CD8-positive, alpha-beta memory T cell (primary cell): ENCODE measurements at regions not wholly inside any gene's neighbourhood (a gene's known extent, or its start where the extent isn't known, plus 50 kb on each side); places are given as distances from the start of the nearest gene placed in this dataset.

Experiments
- CTCF ChIA-PET: fragments of 350-600 bp; sonication (Branson Sonifier 250); formaldehyde crosslinking; loops from one replicate; lab custom pipeline; 2021; ENCODE audit warnings: antibody characterized with exemption; lab: Charles Lee
- POLR2A ChIA-PET: fragments of 350-600 bp; sonication (Branson Sonifier 250); formaldehyde crosslinking; loops from one replicate; lab custom pipeline; 2021; ENCODE audit warnings: antibody characterized with exemption; lab: Charles Lee
- DNase-seq, 5 donors: peaks; one replicate each; pipeline versions ENCODE4 v3.0.0 to v3.0.0-alpha.2; 2020 to 2022; ENCODE audit warnings: mixed read lengths in 1 of 5
- H3K27ac ChIP-seq: one replicate; pipeline ENCODE4 v1.7.0; 2013; ENCODE audit warnings: low read depth, mild to moderate bottlenecking, low read length, moderate library complexity
- H3K27me3 ChIP-seq: 2 replicates; pipeline ENCODE4 v1.7.0; 2013; ENCODE audit warnings: low read length, mild to moderate bottlenecking; ENCODE audit not compliant: insufficient read depth, poor library complexity, severe bottlenecking
- H3K36me3 ChIP-seq: 2 replicates; pipeline ENCODE4 v1.7.0; 2013; ENCODE audit warnings: mild to moderate bottlenecking, low read length, moderate library complexity; ENCODE audit not compliant: insufficient read depth
- H3K4me1 ChIP-seq: 2 replicates; pipeline ENCODE4 v1.7.0; 2013; ENCODE audit warnings: mild to moderate bottlenecking, low read length, moderate library complexity; ENCODE audit not compliant: insufficient read depth
- H3K4me3 ChIP-seq: 2 replicates; pipeline ENCODE4 v1.7.0; 2013; ENCODE audit warnings: mild to moderate bottlenecking, low read length
- H3K9me3 ChIP-seq: 2 replicates; pipeline ENCODE4 v1.7.0; 2013; ENCODE audit warnings: mild to moderate bottlenecking, low read length
- H3K27ac Mint-ChIP-seq, 8 donors: one replicate each; pipeline ENCODE4 v1.8.0; 2020 to 2021; ENCODE audit warnings: mixed read lengths in 8 of 8, mild to moderate bottlenecking in 6 of 8, inconsistent platforms in 3 of 8, moderate library complexity in 3 of 8
- H3K27me3 Mint-ChIP-seq, 2 donors: one replicate each; pipeline ENCODE4 v1.8.0; 2020 to 2021; ENCODE audit warnings: mixed read lengths in 2 of 2, mild to moderate bottlenecking in 1 of 2, moderate library complexity in 1 of 2
- H3K36me3 Mint-ChIP-seq, 3 donors: one replicate each; pipeline ENCODE4 v1.8.0; 2020 to 2021; ENCODE audit warnings: mixed read lengths in 3 of 3, inconsistent platforms in 1 of 3, mild to moderate bottlenecking in 1 of 3
- H3K4me1 Mint-ChIP-seq, 3 donors: one replicate each; pipeline ENCODE4 v1.8.0; 2020 to 2021; ENCODE audit warnings: mixed read lengths in 3 of 3, inconsistent platforms in 1 of 3, mild to moderate bottlenecking in 1 of 3
- H3K4me3 Mint-ChIP-seq, 7 donors: one replicate each; pipeline ENCODE4 v1.8.0; 2020 to 2021; ENCODE audit warnings: mixed read lengths in 7 of 7, mild to moderate bottlenecking in 6 of 7, moderate library complexity in 4 of 7, inconsistent platforms in 2 of 7
- H3K9me3 Mint-ChIP-seq, 5 donors: one replicate each; pipeline ENCODE4 v1.8.0; 2020 to 2022; ENCODE audit warnings: mixed read lengths in 5 of 5, mild to moderate bottlenecking in 3 of 5, moderate library complexity in 2 of 5, inconsistent platforms in 1 of 5

DNA sequence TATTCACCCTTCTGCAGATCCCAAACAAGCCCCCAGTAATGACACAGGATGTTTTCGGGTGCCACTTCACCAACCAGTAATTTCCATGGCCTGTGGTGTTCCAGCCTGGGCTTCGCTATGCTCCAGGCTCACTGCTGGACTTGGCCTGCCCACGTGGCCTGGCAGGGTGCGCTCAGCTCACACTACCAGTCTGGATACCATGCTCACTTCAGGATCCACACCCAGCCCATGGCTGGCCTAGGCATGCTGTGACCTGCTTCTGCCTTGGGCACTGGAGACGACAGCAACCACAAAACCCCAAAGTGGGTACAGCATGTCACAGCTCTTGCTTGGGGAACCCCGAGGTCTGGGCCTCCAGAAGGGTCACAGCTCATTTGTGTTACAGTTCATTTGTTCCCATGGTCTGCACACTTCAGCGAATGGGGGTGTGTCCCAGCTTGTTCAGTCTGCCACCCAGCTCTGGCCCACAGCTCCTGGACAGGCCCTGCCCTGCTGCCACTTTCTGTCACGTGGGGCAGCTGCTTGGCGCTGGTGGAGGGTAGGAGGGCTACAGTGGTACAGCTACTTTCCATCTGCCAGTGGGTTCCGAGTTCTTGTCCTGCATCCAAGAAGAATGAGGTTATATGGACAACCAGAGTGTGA, 650.8 kb downstream of the MCTP2 start:
- ChIA-PET CTCF (no interaction called here), POLR2A (no interaction called here)

DNA sequence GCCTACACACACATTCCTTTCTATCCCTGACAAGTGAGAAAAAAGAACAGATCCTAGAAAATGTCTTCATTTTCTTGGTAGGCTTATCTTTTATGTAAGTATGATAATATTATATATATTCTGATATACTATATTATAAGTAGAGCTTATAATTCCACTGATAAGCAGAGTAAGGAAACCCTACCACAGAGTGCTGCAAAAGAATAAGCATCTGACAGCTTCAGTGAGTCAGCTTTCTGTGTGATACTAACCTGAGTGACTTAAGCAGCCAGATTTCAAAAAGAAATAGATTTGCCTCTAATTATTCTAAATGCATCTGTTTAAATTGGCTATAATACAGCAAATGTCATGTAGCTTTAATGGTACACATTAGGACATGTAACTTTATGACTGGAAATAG, 656.0 kb downstream of the MCTP2 start:
- ChIA-PET CTCF (no interaction called here), POLR2A (no interaction called here)
- H3K4me1 ChIP-seq: no peaks in the 10 kb centered on the region
- H3K36me3 Mint-ChIP-seq: no peaks in the 10 kb centered on the region
- no peaks in the 10 kb centered on the region for H3K27me3 ChIP-seq
- no peak overlapping the region for H3K27ac Mint-ChIP-seq
- H3K36me3 ChIP-seq: no peaks in the 10 kb centered on the region
- H3K27me3 Mint-ChIP-seq: no peaks in the 10 kb centered on the region
- no peaks in the 10 kb centered on the region for H3K9me3 ChIP-seq
- no peak overlapping the region for H3K27ac ChIP-seq
- H3K4me3 Mint-ChIP-seq: no peak overlapping the region
- no peaks in the 10 kb centered on the region for H3K4me1 Mint-ChIP-seq
- peaks cover 2 to 10% (median 3%) of the 10 kb centered on the region in 5 donors for H3K9me3 Mint-ChIP-seq
- no peak overlapping the region for H3K4me3 ChIP-seq
- DNase-seq: no peak

More for the DNA sequence above, 650.8 kb downstream of the MCTP2 start:
- Histone ChIP-seq H3K4me1 (no peaks in the 10 kb centered on the region), H3K9me3 (no peaks in the 10 kb centered on the region), H3K36me3 (no peaks in the 10 kb centered on the region), H3K27ac (no peak overlapping the region), H3K27me3 (no peaks in the 10 kb centered on the region), H3K4me3 (no peak overlapping the region)
- DNase-seq: no peak
- no peak overlapping the region for H3K27ac Mint-ChIP-seq
- H3K27me3 Mint-ChIP-seq: no peaks in the 10 kb centered on the region
- H3K36me3 Mint-ChIP-seq: no peaks in the 10 kb centered on the region
- H3K4me1 Mint-ChIP-seq: no peaks in the 10 kb centered on the region
- H3K4me3 Mint-ChIP-seq: no peak overlapping the region
- peaks cover 0 to 10% (median 3%) of the 10 kb centered on the region in 5 donors for H3K9me3 Mint-ChIP-seq

DNA sequence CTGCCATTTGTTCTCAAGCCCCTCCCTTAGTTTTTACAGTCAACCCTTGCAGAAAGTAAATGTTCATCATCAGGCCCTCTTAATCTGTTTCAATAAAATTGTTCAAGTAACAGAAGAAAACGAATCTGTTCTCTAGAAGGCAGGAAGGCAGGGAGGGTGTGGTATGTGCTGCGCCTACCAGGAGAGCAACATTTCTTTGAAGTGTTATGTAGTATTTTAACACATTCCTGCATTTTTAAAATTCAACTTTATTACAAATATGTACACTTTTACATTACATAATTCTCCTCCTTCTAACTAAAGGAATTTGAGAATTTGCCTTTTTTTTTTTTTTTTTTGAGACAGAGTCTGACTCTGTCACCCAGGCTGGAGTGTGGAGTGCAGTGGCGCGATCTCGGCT, 657.8 kb downstream of the MCTP2 start:
- no peaks in the 10 kb centered on the region for H3K9me3 ChIP-seq
- H3K4me1 Mint-ChIP-seq: no peaks in the 10 kb centered on the region
- no peaks in the 10 kb centered on the region for H3K27me3 Mint-ChIP-seq
- no peaks in the 10 kb centered on the region for H3K4me1 ChIP-seq
- no peaks in the 10 kb centered on the region for H3K27me3 ChIP-seq
- no peak overlapping the region for H3K27ac Mint-ChIP-seq
- H3K4me3 ChIP-seq: no peak overlapping the region
- H3K27ac ChIP-seq: no peak overlapping the region
- no peak for DNase-seq
- H3K36me3 Mint-ChIP-seq: no peaks in the 10 kb centered on the region
- peaks cover 0 to 10% (median 3%) of the 10 kb centered on the region in 5 donors for H3K9me3 Mint-ChIP-seq
- ChIA-PET CTCF (no interaction called here), POLR2A (no interaction called here)
- H3K4me3 Mint-ChIP-seq: no peak overlapping the region
- no peaks in the 10 kb centered on the region for H3K36me3 ChIP-seq

DNA sequence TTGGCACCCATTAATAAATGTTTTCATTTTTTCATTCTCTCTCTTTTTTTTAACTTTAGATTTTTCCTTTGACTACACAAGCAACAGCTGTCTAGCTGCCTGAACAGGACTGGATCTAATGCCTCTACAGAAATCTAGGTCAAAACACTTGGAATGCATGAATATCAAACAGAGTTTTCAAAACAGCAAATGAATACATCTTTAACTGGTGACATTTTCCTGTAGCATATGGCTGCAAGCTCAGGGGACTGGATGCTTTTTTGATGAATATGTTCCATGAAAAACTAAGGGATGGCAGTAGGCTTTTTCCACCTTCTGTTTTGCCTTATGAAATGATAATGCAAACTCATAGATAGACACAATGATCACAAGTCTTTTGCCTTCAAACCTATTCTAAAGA, 661.7 kb downstream of the MCTP2 start:
- Histone ChIP-seq H3K4me1 (no peaks in the 10 kb centered on the region), H3K9me3 (no peaks in the 10 kb centered on the region), H3K36me3 (no peaks in the 10 kb centered on the region), H3K27me3 (no peaks in the 10 kb centered on the region), H3K4me3 (no peak overlapping the region), H3K27ac (no peak overlapping the region)
- ChIA-PET POLR2A (no interaction called here), CTCF (no interaction called here)
- Mint-ChIP-seq H3K36me3 (no peaks in the 10 kb centered on the region), H3K4me1 (no peaks in the 10 kb centered on the region), H3K27ac (no peak overlapping the region), H3K27me3 (no peaks in the 10 kb centered on the region), H3K4me3 (no peak overlapping the region), H3K9me3 (peaks cover 3 to 7% (median 3%) of the 10 kb centered on the region in 5 donors)
- DNase-seq: no peak

DNA sequence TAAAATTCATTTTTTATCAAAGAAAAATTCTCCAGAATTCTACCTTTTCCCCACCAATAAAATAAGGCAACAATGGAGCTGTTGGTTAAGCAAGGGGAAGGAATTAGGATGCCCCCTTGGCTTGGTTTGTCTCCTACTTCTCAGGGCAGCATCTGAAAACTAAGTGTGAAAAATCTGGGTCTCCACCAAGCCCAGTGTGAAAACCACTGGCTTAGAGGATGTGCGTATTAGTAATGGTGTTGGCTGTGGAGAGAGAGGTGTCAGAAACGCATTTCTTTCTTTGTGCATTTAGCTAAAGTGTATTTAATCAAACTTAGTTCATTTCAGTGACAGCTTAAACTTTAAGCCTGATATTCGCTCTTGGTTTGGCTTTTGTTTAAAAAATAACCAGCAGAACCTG, 662.7 kb downstream of the MCTP2 start:
- H3K27me3 ChIP-seq: no peaks in the 10 kb centered on the region
- no peak overlapping the region for H3K27ac Mint-ChIP-seq
- ChIA-PET POLR2A (no interaction called here), CTCF (no interaction called here)
- H3K4me1 Mint-ChIP-seq: no peaks in the 10 kb centered on the region
- no peak for DNase-seq
- no peak overlapping the region for H3K27ac ChIP-seq
- no peaks in the 10 kb centered on the region for H3K9me3 ChIP-seq
- H3K36me3 Mint-ChIP-seq: no peaks in the 10 kb centered on the region
- H3K36me3 ChIP-seq: no peaks in the 10 kb centered on the region
- H3K4me3 ChIP-seq: no peak overlapping the region
- H3K27me3 Mint-ChIP-seq: no peaks in the 10 kb centered on the region
- no peaks in the 10 kb centered on the region for H3K4me1 ChIP-seq
- H3K9me3 Mint-ChIP-seq: peaks cover 3 to 5% (median 3%) of the 10 kb centered on the region in 5 donors
- no peak overlapping the region for H3K4me3 Mint-ChIP-seq

DNA sequence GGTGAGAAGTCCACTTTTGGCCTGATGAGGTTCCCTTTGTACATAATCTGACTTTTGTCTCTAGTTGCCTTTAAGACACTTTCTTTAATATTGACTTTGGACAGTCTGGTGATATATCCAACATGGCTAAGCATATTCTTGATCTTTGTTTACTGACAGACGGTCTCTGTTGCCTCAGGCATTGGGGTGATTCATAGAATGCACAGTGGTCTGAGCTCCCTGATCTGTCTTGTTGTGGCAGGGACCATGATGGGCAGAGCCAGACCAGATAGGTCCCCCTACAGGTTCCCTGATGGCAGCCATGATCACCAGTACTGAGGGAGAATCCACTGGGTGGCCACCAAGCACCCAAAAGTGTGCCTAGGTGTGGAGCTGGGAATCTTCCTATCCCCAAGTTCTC, 678.1 kb downstream of the MCTP2 start:
- DNase-seq: no peak
- Histone ChIP-seq H3K27ac (no peak overlapping the region), H3K36me3 (no peaks in the 10 kb centered on the region), H3K4me1 (no peaks in the 10 kb centered on the region), H3K9me3 (no peaks in the 10 kb centered on the region), H3K4me3 (no peak overlapping the region), H3K27me3 (no peaks in the 10 kb centered on the region)
- Mint-ChIP-seq H3K27me3 (no peaks in the 10 kb centered on the region), H3K4me3 (no peak overlapping the region), H3K27ac (no peak overlapping the region), H3K4me1 (no peaks in the 10 kb centered on the region), H3K9me3 (peaks cover 0 to 37% (median 8%) of the 10 kb centered on the region in 5 donors), H3K36me3 (no peaks in the 10 kb centered on the region)
- POLR2A ChIA-PET: no interaction called here
- CTCF ChIA-PET: no interaction called here

DNA sequence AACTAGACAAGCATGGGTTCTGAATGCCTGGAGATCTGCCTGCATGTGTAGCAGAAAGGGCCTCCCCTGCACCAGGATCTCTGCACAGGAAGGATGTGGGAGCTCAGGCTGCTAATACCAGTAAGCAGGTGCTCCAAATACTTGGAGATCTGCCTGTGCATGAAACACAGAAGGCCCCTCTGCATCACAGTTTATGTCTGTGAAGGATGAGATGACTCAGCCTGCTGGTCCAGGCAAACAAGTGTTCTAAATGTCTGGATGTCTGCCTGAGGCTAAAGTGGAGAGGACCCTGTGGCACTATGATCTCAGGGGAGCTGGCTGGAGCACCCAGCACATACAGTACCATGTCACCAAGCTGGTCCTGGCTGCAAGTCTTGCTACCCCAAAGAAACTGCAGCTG, 678.8 kb downstream of the MCTP2 start:
- DNase-seq: no peak
- H3K4me3 ChIP-seq: no peak overlapping the region
- H3K27me3 Mint-ChIP-seq: no peaks in the 10 kb centered on the region
- ChIA-PET CTCF (no interaction called here), POLR2A (no interaction called here)
- H3K36me3 ChIP-seq: no peaks in the 10 kb centered on the region
- H3K4me1 Mint-ChIP-seq: no peaks in the 10 kb centered on the region
- H3K4me1 ChIP-seq: no peaks in the 10 kb centered on the region
- H3K27ac ChIP-seq: no peak overlapping the region
- H3K27me3 ChIP-seq: no peaks in the 10 kb centered on the region
- H3K27ac Mint-ChIP-seq: no peak overlapping the region
- H3K9me3 Mint-ChIP-seq: peaks cover 0 to 38% (median 8%) of the 10 kb centered on the region in 5 donors
- no peaks in the 10 kb centered on the region for H3K36me3 Mint-ChIP-seq
- H3K4me3 Mint-ChIP-seq: no peak overlapping the region
- no peaks in the 10 kb centered on the region for H3K9me3 ChIP-seq

DNA sequence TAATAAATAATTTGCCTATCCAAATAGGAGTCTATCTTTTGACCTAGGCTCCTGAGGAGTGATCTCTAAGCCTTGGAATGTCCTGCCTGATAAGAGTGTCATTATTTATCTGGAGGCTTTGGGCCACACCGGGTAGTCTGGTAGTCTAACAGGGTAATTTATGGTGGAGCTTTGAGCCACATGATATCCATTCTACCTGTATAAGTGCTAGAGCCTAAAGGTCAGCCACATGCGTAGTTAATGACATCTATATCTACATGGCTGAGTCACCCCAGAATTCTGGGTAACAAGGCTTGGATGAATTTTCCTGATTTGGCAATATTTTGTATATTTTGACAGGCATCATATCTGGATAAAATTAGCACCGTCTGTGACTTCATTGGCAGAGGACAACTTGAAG, 681.4 kb downstream of the MCTP2 start:
- no peaks in the 10 kb centered on the region for H3K36me3 Mint-ChIP-seq

More for the DNA sequence above, 681.4 kb downstream of the MCTP2 start:
- Mint-ChIP-seq H3K27ac (no peak overlapping the region), H3K4me1 (no peaks in the 10 kb centered on the region), H3K4me3 (no peak overlapping the region), H3K27me3 (no peaks in the 10 kb centered on the region), H3K9me3 (peaks cover 0 to 28% (median 6%) of the 10 kb centered on the region in 5 donors)
- H3K4me1 ChIP-seq: no peaks in the 10 kb centered on the region
- H3K9me3 ChIP-seq: no peaks in the 10 kb centered on the region
- DNase-seq: no peak
- no peaks in the 10 kb centered on the region for H3K27me3 ChIP-seq
- CTCF ChIA-PET: no interaction called here
- H3K27ac ChIP-seq: no peak overlapping the region
- POLR2A ChIA-PET: no interaction called here
- H3K36me3 ChIP-seq: no peaks in the 10 kb centered on the region
- H3K4me3 ChIP-seq: no peak overlapping the region
